Stimulated activated CD4-positive, alpha-beta T cell treated with anti-CD3 and anti-CD28 coated beads, Interleukin-4, amount 100 ng/mL, for 48 hours (primary cell): ENCODE measurements at regions not wholly inside any gene's neighbourhood (a gene's known extent, or its start where the extent isn't known, plus 50 kb on each side); places are given as distances from the start of the nearest gene placed in this dataset.
"Not testable (repeated sequence)": the region's sequence is repeated elsewhere in the genome, so short reads cannot be mapped to it uniquely, and the experiment has no call there.

Experiments used
- DNase-seq, 2 donors: peaks; one replicate each; pipeline ENCODE4 v3.0.0-alpha.2; 2020; ENCODE audit warnings: low read depth in 2 of 2

DNA sequence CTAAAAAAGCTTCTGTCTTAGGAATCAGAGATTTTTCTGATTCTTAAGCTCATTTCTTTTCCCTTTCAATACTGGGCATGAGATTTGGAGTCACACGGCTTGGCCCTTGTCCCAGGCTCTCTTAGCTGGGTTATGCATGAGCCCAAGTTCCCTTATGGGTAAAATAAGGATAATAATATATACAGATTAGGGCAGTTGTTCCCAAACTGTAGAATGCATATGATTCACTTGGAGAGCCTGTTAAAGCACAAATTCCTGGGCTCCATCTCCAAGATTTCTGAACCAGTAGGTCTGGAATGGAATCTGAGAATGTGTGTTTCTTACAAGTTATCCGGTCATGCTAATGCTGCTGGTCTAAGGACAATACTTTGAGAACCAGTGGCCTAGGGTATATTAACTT lies 154.0 kb downstream of the REEP3 start:
- DNase-seq: no peak

DNA sequence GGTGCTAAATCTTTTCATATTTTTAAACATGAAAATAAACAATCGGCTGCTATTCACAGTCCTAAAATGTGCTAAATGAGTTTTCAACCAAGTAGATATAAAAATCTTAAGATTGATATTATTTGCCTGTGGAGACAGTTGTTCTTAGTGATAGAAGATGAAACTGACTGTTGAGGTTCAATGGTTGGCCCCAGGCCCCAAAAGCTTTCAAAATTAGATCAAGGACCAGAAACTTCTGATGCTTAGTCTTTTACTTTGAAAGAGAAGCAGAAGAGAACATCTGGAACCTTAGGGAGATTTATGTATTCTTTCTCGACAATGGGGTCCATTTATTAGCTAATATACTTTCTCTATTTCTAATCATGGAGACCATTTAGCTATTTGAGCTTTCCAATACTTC lies 155.8 kb downstream of the REEP3 start:
- DNase-seq: no peak

DNA sequence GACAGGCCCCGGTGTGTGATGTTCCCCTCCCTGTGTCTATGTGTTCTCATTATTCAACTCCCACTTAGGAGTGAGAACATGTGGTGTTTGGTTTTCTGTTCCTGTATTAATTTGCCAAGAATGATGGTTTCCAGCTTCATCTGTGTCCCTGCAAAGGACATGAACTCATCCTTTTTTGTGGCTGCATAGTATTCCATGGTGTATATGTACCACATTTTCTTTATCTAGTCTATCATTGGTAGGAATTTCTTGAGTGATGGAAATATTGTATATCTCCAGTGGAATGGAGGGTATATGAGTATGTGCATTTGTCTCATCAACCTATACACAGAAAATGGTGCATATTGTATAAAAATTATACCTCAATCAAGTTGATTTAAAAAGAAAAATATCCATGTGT lies 159.3 kb downstream of the REEP3 start:
- not testable (repeated sequence) for DNase-seq

DNA sequence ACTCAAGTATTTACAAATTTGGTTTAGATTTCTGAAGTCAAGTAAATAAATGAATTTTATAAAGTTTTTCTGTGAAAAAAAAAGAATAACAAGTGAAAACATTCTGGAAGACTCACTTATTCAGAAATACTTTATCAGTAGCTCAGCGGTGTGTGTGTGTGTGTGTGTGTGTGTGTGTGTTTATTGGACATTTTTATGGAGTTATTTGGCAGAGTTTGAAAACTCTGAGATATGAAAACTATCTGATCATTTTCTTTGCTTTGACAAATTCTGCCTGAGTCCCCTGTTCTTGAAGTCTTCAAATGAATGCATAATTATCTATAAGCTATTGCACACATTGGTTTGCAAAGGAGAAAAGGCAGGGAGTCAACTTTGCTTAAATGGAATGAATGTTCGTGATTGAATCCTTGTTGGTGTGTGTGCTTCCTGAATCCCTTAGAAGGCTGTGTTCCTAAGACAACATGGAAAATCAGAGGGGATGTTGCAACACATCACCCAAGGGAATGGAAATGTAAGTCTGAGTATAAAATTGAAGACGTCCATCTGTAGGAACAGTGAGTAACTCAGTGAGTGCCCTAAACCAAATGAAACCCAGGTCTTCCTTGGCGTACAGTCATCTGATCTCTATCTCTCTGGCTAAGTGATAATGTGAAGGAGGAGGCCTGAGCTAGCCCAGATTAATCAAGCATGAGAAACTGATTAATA lies 160.9 kb downstream of the REEP3 start:
- no peak for DNase-seq

DNA sequence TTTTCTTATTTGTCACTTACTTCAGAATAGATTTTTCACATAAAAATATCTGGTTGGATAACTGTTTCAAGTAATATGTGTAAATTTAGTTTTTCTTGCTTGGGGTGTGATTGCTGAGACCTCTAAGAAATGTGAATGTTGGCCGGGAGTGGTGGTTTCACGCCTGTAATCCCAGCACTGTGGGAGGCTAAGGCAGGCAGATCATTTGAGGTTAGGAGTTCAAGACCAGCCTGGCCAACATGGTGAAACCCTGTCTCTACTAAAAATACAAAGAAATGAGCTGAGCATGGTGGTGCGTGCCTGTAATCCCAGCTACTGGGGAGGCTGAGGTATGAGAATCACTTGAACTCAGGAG lies 161.5 kb downstream of the REEP3 start:
- DNase-seq: not testable (repeated sequence)

DNA sequence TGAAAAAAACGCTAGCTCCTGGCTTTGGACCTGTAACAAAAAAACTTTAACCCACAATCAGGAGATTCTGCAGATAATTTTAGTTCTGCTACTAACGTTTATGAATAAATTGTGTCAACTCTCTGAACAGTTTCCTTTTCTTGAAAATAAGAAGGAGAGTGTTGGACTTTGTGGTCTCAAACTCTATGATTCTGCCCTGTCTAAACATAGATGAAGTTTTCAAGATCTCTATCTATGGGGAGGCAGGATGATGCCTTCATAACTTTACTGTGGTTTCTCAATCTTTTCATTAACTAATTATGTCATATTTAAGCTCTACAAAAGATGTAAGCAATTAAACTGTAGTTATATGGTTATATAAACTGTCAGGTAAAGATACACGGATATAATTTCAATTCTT lies 162.0 kb downstream of the REEP3 start:
- DNase-seq: no peak

DNA sequence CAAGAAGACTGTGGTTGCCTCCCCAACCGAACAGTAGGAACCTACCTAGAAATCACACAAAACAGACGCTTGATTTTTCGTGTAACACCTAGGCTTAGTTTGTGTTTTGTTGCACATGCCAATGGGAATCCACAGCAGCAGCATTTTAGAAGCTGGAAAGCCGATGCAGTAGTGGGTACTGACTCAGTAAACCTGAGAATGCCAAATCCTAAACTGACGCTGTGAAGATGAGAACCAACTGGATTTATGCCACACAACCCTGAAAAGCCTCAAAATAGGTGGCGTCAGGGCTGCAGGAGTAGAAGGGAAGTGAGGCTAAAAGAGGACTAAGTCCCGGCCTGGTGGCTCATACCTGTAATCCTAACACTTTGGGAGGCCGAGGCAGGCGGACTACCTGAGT lies 162.5 kb downstream of the REEP3 start:
- no peak for DNase-seq

DNA sequence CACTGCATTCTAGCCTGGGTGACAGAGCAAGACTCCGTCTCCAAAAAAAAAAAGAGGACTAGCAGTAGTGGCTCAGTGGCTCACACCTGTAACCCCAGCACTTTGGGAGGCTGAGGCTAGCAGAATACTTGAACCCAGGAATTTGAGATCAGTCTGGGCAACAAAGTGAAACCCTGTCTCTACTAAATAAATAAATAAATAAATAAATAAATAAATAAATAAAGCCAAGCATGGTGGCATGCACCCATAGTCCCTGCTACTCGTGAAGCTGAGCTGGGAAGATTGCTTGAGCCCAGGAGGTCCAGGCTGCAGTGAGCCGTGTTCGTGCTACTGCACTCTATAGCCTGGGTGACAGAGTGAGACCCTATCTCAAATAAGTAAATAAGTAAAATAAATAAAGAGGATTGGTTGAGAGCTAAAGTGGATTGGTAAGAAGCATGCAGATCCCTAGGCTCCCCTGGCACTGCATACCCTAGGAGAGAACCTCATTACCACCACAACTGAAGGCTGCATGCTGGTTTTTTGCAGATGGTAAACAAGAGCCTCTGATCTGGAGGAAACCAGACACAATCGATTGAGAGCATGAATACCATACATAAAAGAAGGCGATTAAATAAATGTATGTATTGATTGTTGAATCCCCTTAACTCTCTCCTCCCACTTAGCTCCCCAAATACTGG lies 163.2 kb downstream of the REEP3 start:
- no peak for DNase-seq

DNA sequence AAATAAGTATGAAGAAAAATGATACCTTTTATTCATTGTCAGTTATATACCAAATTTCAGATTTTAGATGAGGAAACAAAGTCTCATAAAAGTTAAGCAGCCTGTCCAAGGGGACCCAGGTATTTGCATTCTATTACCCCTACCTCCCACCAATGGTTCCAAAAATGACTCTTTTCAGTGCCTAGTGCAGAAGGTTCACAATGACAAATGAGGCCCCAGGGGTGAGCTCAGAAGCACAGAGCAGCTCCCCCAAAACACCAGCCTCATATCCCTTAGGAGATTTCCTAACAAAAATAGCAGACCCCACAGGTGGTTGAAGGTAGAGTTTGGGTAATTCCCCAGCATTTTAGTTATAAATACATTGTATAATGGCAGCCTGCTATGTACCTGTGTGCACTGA lies 168.6 kb downstream of the REEP3 start:
- no peak for DNase-seq

DNA sequence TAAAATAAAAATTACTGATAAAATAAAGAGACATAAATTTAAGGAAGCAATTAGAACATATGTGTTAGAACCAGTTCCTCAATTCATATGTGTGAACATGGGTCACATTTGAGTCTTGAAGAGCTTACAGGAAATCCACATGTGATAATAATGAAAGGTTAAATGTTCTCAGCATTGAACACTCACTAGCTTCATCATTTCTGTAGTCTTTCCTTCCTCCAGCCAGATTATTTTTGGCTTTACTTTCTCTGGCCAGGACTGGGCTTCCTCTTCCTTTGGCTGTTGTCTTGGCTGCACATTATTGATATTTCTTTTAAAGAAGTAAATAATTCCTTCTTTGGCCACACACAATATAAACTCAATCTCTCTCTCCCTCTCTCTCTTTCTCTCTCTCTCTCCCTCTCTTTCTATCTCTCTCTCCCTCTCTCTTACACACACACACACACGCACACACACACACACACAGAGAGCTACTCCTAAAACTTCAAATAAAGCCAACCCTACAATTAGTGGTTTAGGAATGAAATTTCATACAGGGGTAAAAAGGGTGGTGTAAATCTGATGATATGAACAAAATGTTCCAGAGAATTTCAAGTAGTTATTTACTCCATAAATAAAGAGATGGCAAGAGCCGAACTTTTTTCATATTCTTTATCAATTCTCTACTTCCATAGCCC lies 171.2 kb downstream of the REEP3 start:
- no peak for DNase-seq

DNA sequence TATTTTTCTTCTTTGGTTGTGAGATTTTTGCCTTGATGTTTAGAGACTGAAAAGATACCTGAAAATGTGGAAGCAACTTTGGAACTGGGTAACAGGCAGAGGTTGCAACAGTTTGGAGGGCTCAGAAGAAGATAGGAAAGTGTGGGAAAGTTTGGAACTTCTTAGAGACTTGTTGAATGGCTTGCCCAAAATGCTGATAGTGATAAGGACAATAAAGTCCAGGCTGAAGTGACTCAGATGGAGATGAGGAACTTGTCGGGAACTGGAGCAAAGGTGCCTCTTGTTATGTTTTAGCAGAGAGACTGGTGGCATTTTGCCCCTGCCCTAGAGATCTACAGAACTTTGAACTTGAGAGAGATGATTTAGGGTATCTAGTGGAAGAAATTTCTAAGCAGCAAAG lies 171.8 kb downstream of the REEP3 start:
- not testable (repeated sequence) for DNase-seq

DNA sequence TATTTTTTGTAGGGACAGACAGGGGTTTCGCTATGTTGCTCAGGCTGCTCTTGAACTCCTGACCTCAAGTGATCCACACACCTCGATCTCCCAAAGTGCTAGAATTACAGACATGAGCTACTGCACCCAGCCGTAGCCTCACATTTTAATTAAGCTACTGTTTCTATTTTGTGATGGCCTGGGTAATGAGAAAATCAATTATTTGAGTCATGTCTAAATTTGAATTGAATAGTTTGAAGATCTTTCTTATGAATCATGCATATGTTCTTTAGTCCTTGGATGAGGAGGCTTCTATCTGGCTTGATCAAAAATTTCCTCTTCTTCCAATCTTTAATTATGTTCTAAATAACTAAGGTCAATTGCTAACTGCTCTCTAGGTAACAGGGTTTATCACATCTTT lies 175.0 kb downstream of the REEP3 start:
- DNase-seq: no peak

DNA sequence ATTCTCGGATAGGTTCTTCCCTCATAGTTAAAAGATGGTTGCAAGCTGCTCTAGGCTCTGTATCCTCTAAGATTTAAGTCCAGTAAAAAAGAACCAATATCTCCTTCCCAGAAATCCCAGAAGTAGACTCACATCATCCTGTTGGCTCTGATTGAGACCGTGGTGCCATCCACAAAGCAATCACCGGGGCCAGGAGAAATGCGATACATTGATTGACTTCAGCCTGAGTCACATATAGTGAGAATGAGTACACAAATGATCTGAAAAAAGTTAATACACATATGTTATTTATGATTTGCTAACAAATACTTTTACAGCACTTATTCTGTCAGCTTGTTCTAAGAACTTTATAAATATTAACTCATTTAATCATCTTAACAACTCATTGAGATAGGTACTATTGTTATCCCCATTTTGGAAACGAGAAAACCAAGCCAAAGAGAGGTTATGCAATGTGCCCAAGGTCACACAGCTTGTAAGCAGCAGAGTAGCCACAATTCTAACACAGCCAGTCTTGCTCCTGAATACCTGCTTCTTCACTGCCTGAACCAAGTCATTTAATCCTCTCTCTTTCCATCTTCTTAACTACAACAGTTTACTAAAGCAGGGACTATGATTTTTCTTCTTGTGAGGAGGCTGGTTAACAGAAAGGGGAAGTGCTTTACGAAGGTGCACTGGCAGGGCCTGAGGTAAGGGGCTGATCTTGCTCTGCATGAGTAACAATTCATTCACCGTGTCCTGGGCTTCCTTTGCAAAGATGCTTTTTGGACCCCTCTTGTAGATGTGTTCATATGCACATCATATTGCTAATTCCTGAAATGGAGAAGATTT lies 177.0 kb downstream of the REEP3 start:
- no peak for DNase-seq

DNA sequence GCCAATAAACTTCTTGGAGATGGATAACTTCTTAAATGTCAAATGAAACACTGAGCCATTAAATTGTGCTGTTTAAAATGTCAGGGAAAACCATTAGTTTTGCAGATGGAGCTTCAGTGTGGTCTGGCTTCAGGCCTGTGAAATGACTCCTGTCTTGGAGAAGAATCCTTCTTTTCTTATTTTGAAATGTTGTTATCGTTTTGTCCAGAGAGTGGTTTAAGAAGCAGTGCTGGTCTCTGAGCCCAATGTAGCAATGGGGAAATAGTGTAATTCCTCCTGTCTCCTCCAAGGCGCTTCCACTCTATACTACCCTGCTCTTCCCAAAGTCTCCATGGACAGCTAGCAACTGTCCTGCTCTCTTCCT lies 177.6 kb downstream of the REEP3 start:
- DNase-seq: no peak

DNA sequence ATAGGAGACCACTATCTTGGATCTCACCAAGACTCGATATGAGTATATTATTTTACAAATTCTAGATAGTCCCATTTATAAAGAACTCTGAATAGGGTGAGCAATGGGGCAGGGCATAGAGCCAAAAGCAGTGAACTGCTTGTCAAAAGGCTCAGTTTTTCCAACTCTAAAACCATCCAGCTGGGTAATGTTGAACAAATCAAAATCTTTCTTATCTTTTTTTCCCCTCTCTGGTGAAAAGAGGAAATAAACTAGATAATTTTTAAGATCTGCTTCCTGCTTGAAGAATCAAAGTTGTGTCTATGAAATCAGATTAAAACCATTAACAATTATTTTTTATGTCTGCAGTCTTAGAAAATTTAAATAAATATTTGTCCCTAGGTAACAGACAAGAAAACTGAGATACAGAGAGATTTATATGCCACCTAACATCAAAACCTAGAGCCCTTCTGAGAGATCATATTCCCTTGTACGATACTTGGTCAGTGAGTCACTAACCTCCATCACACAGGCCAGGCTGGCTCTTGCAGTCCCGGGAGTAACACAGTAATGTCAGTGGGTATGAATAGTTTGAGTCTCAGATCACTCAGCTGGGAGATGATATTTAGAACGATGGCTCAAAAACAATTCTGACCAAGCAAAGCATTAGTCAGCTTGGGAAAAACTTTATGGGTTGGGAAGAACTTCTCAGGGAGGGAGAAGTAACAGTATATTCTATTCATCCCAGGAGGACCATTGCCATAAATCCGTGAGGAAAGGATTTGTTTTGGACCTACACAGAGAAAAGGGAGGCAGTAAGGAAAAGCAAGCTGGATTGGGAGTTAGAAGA lies 178.8 kb downstream of the REEP3 start:
- DNase-seq: no peak

DNA sequence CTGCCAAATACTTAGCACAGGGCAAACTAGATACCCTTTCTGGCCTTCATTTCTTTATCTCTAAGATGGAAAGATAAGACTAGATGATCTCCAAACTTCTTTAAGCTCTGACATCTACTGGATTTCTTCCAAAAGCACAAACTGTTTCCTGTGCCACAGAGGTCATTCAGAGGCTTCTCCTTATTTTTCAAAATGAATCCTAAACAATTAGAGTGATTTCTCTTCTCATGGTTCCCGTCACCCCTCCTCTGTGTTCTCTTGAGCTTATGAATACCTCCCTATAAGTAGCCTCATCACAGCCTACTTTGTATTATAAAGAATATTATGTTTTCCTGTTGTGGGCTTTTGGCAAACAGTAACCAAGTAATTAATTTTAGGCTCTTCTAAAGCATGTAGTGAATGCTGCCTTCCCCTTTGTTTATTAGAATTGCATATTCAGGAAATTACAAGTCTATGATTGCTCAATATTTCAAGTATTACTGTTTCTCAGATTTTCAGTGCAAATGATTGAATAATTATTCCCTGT lies 179.5 kb downstream of the REEP3 start:
- DNase-seq: no peak

DNA sequence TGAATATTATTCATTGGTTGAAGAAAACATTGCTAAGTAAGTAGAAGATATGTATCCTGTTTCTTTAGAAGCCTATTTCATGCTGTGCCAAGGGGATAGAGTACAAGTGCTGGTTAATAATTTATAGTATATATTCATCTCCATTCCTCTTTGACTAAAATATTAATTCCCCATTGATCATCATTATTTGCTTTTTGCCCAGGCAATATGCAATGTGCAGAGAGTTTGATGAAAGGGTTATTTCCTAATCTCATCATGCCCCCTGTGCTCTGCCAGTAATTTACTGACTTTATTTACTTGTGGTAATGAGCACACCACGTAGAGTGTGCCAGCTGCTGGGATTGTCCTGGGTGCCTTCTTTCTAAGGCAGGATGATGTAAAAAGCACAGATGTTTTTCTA lies 180.9 kb downstream of the REEP3 start:
- DNase-seq: no peak

DNA sequence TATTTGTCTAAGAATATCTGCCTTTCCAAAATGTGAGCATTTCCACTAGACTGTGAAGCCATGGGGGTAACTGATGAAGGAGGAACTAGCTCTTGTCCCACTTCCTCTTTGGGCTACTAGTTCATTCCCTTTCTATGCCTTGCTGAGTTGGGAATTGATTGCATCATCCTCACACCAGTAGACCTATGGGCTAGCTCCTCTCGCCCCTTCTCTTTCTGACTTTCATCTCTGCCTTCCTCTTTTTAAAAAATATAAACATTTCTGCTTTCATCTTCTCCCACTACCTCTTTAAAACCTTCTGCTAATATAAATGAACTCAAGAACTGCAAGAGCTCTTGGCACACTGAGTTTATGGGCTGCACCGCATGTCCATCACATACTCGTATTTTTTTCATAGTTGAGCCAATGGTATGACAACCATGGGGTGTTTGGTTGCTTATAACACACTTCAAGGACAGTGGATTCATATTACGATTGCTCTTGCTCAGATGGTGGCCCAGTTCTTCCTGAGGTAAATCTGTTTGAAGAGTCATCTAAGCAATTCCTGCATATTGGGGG lies 182.0 kb downstream of the REEP3 start:
- DNase-seq: no peak

DNA sequence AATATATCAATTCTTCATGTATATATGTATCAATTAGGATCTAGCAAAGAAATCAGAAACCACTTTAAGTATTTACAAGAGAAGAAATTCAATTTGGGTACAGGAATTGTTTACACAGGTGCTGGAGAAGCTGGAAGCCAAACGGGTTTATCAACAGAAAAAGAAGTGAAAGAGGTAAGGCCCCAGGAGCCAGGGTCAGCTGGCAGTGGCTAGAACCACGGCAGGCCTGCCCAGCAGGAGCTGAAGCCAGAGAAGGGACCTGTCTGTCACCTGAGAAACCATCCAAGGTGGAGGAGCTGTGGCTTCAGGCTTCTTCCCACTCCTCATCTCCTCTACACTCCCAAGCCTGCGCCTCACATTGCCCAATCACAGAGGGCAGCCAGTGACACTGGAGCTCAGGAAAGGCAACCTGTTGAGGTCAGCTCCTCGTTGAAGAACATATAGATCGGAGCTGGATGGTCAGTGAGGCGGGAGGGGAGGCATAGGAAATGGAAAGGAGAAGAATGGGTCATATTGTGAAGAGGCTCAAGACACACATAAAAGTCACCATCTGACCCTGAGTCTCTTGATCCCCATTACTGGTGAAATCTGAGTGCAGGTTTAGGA lies 182.6 kb downstream of the REEP3 start:
- no peak for DNase-seq

DNA sequence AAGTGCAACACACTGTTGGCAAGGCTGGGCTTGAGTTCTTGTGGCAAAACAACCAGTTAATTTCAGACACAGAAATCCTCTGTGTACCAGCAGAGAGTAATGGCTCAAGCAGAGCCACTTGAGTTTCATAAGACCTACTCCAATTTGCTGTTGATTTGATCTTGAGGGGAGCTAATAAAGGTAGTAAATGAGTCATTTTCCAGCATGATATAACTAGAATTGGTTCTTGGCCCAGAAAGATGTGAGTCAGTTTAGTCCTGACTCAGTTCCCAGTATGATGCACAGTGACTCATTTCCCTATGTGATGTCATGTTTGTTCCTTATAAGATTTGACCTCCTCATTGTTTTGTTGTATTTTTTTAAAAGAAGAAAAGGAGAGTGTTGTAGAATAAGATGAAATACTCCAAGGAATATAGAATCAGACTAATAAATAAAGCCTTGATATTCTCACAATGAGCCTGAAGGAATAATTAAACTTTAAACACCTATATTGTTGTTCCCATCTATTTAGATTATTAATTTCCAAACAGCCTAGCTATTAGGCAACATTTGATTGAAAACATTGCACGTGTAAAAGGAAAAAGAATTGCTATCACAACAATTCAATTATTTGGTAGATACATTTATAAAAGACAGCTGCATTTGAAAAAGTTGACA lies 186.2 kb downstream of the REEP3 start:
- no peak for DNase-seq
